Ishikawa (cell line): ENCODE measurements at regions not wholly inside any gene's neighbourhood (a gene's known extent, or its start where the extent isn't known, plus 50 kb on each side); places are given as distances from the start of the nearest gene placed in this dataset.
A peak's percentile ranks its signal among the peaks of the same experiment; 100 is the strongest.

ENCODE experiments used
- CEBPB ChIP-seq: IDR thresholded peaks from 2 replicates; pipeline ENCODE4 v1.6.1; 2012
- CREB1 ChIP-seq: IDR thresholded peaks from 2 replicates; pipeline ENCODE4 v1.6.1; 2012; ENCODE audit warnings: low read depth
- EGR1 ChIP-seq: IDR thresholded peaks from 2 replicates; pipeline ENCODE4 v1.6.1; 2012
- EP300 ChIP-seq: IDR thresholded peaks from 2 replicates; pipeline ENCODE4 v1.6.1; 2012; ENCODE audit warnings: borderline replicate concordance
- FOXM1 ChIP-seq: IDR thresholded peaks from 2 replicates; pipeline ENCODE4 v1.6.1; 2012; ENCODE audit warnings: low read depth, borderline replicate concordance
- MAX ChIP-seq: IDR thresholded peaks from 2 replicates; pipeline ENCODE4 v1.6.1; 2012
- NFIC ChIP-seq: IDR thresholded peaks from 2 replicates; pipeline ENCODE4 v1.6.1; 2012
- RAD21 ChIP-seq: IDR thresholded peaks from 2 replicates; pipeline ENCODE4 v1.6.1; 2012; ENCODE audit warnings: low read depth
- REST ChIP-seq: IDR thresholded peaks from 2 replicates; pipeline ENCODE4 v1.6.1; 2012; ENCODE audit warnings: low read depth, mild to moderate bottlenecking
- TAF1 ChIP-seq: IDR thresholded peaks from 2 replicates; pipeline ENCODE4 v1.6.1; 2012; ENCODE audit warnings: low read depth, mild to moderate bottlenecking
- TCF12 ChIP-seq: IDR thresholded peaks from 2 replicates; pipeline ENCODE4 v1.6.1; 2012; ENCODE audit warnings: low read depth
- TEAD4 ChIP-seq: IDR thresholded peaks from 2 replicates; pipeline ENCODE4 v1.6.1; 2012
- USF1 ChIP-seq: IDR thresholded peaks from 2 replicates; pipeline ENCODE4 v1.6.1; 2012
- YY1 ChIP-seq: IDR thresholded peaks from 2 replicates; pipeline ENCODE4 v1.6.1; 2012; ENCODE audit warnings: low read depth
- ZBTB7A ChIP-seq: IDR thresholded peaks from 2 replicates; pipeline ENCODE4 v1.6.1; 2012; ENCODE audit warnings: low read depth

- TF ChIP-seq CEBPB: peak; percentile 87
- TF ChIP-seq RAD21: no peak
Observed at GRCh38 chr6:140073456-140073855, 699.0 kb upstream of the CITED2 start.

- TF ChIP-seq TEAD4 (no peak), MAX (no peak), USF1 (no peak), TCF12 (no peak), EGR1 (no peak), EP300 (no peak), NFIC (no peak), RAD21 (no peak), FOXM1 (no peak), CEBPB (no peak), ZBTB7A (no peak), CREB1 (no peak), YY1 (no peak), TAF1 (no peak), REST (no peak)
Observed at GRCh38 chr6:140071601-140072062, 697.2 kb upstream of the CITED2 start.

GRCh38 chr6:140070846-140071473 lies 696.5 kb upstream of the CITED2 start:
- TF ChIP-seq TAF1: no peak
- TF ChIP-seq CEBPB: no peak

GRCh38 chr6:140069576-140069975 lies 695.1 kb upstream of the CITED2 start:
- no peak for TF ChIP-seq USF1

- no peak for TF ChIP-seq FOXM1
- TF ChIP-seq REST: no peak
- TF ChIP-seq NFIC: no peak
- TF ChIP-seq EGR1: no peak
- TF ChIP-seq TCF12: no peak
- TF ChIP-seq USF1: no peak
- no peak for TF ChIP-seq YY1
- no peak for TF ChIP-seq EP300
- no peak for TF ChIP-seq TEAD4
Observed at GRCh38 chr6:140068801-140069200, 694.4 kb upstream of the CITED2 start.

- TF ChIP-seq TEAD4: no peak
- no peak for TF ChIP-seq CEBPB
- no peak for TF ChIP-seq FOXM1
- no peak for TF ChIP-seq RAD21
- TF ChIP-seq EGR1: no peak
- no peak for TF ChIP-seq REST
- TF ChIP-seq EP300: no peak
- no peak for TF ChIP-seq NFIC
- no peak for TF ChIP-seq MAX
- TF ChIP-seq USF1: no peak
- no peak for TF ChIP-seq ZBTB7A
- no peak for TF ChIP-seq TAF1
- TF ChIP-seq YY1: no peak
- no peak for TF ChIP-seq TCF12
- TF ChIP-seq CREB1: no peak
Observed at GRCh38 chr6:140064366-140064765, 689.9 kb upstream of the CITED2 start.
